ENCODE measurements at regions not wholly inside any gene's neighbourhood (a gene's known extent, or its start where the extent isn't known, plus 50 kb on each side); places are given as distances from the start of the nearest gene placed in this dataset.

DNA sequence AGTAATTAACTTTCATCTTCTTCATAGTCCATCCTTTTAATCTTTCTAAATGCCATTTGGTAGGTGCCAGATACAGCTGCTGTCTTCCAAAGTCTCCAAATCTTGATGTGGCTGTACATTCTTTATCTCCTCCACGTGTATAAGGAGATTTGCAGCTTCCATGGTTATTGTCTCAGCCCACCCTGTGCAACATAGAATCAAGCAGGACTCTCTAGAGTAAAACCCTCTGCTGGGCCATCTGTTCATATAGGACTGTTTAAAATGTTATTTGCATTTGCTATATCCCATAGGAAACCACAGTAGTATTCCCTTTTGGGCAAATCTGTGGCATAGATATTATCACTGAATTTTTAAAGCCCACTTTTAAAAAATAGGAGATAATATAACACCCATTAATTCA is 527.2 kb upstream of the EPHA5 start:
- H3K27ac ChIP-seq (ENCODE audit: low read depth in 1 of 2, low read length in 1 of 2) = no peak overlapping the region
- no peaks in the 10 kb centered on the region for H3K36me3 ChIP-seq (ENCODE audit: control insufficient read depth in 4 of 4, insufficient read depth in 4 of 4, low read length in 4 of 4)
- H3K9ac ChIP-seq (ENCODE audit: insufficient read depth in 1 of 2, low read length in 2 of 2) = no peak overlapping the region
- DNase-seq (no peak), ATAC-seq (ENCODE audit: insufficient read depth, low FRiP score) (no peak)
- no peak overlapping the region for H3K4me3 ChIP-seq
- no peaks in the 10 kb centered on the region for H3K9me3 ChIP-seq (ENCODE audit: control insufficient read depth in 4 of 4, insufficient read depth in 3 of 4, low read length in 3 of 4)
- no peaks in the 10 kb centered on the region for H3K4me1 ChIP-seq (ENCODE audit: control insufficient read depth in 5 of 5, insufficient read depth in 5 of 5, low read length in 5 of 5)
- TF ChIP-seq, protein P1, sequence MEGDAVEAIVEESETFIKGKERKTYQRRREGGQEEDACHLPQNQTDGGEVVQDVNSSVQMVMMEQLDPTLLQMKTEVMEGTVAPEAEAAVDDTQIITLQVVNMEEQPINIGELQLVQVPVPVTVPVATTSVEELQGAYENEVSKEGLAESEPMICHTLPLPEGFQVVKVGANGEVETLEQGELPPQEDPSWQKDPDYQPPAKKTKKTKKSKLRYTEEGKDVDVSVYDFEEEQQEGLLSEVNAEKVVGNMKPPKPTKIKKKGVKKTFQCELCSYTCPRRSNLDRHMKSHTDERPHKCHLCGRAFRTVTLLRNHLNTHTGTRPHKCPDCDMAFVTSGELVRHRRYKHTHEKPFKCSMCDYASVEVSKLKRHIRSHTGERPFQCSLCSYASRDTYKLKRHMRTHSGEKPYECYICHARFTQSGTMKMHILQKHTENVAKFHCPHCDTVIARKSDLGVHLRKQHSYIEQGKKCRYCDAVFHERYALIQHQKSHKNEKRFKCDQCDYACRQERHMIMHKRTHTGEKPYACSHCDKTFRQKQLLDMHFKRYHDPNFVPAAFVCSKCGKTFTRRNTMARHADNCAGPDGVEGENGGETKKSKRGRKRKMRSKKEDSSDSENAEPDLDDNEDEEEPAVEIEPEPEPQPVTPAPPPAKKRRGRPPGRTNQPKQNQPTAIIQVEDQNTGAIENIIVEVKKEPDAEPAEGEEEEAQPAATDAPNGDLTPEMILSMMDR (IDR thresholded peaks at IDR 0.05; ENCODE audit: control extremely low read depth, extremely low read depth) = no peak
- WGBS, 2 donors = 25 to 32% methylated on average over 1 of the region's 1 CpG
- no peaks in the 10 kb centered on the region for H3K27me3 ChIP-seq (ENCODE audit: control insufficient read depth in 3 of 3, insufficient read depth in 3 of 3, low read length in 2 of 3)

DNA sequence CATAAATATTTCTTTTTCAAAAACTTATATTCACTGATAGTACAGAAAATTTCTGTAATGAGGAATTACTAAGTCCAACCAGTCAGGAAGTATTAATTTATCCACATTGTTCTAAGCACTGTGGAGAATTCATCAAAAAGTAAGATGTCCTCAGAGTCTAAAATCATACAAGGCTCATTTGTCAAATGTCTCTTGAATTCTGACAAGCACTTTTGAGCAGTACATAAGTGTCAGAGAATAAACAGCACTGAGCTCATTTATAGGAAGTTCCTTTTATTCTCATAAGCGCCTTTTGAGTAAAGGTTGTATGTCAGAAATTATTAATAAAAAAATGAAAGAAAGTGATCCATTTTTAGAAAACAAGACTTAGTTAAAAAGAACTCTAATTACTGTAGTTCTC is 523.2 kb upstream of the EPHA5 start:
- Histone ChIP-seq H3K4me1 (ENCODE audit: control insufficient read depth in 5 of 5, insufficient read depth in 5 of 5, low read length in 5 of 5) (no peaks in the 10 kb centered on the region), H3K9me3 (ENCODE audit: control insufficient read depth in 4 of 4, insufficient read depth in 3 of 4, low read length in 3 of 4) (no peaks in the 10 kb centered on the region), H3K9ac (ENCODE audit: insufficient read depth in 1 of 2, low read length in 2 of 2) (no peak overlapping the region), H3K27me3 (ENCODE audit: control insufficient read depth in 3 of 3, insufficient read depth in 3 of 3, low read length in 2 of 3) (no peaks in the 10 kb centered on the region), H3K27ac (ENCODE audit: low read depth in 1 of 2, low read length in 1 of 2) (no peak overlapping the region), H3K4me3 (no peak overlapping the region), H3K36me3 (ENCODE audit: control insufficient read depth in 4 of 4, insufficient read depth in 4 of 4, low read length in 4 of 4) (no peaks in the 10 kb centered on the region)
- DNase-seq = peak in 1 of 3 donors; percentile 0
- ATAC-seq (ENCODE audit: insufficient read depth, low FRiP score) = no peak
- TF ChIP-seq, protein P1 (IDR thresholded peaks at IDR 0.05; ENCODE audit: control extremely low read depth, extremely low read depth) = no peak
- WGBS, 2 donors = 56 to 71% methylated on average over 1 of the region's 1 CpG

DNA sequence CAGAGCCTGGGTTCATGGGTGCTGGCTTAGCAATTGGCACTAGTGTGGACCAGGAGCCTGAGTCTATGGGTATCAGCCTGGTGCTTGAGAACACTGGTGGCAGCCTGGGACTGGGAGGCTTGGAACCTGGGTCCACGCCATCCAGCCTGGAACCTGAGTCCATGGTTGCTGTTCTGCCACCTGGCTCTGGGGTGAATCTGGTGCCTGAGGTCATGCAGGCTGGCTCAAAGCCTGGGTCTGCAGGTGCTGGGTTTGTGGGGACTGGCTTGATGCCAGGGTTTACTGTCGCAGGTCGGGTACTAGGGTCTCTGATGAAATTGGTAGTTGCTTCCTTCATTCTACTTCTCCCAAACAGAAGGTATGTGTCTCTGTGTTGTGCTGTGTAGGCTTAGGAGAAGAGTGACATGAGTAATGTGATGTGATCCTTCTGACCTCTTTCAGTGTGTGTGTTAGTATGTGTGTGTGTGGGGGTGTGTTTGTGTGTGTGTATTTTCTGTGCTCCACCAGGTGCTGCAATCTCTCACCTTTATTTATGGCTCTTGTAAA is 517.0 kb upstream of the EPHA5 start:
- Histone ChIP-seq H3K9ac (ENCODE audit: insufficient read depth in 1 of 2, low read length in 2 of 2) (no peak overlapping the region), H3K27me3 (ENCODE audit: control insufficient read depth in 3 of 3, insufficient read depth in 3 of 3, low read length in 2 of 3) (no peaks in the 10 kb centered on the region), H3K36me3 (ENCODE audit: control insufficient read depth in 4 of 4, insufficient read depth in 4 of 4, low read length in 4 of 4) (no peaks in the 10 kb centered on the region), H3K4me1 (ENCODE audit: control insufficient read depth in 5 of 5, insufficient read depth in 5 of 5, low read length in 5 of 5) (no peaks in the 10 kb centered on the region), H3K9me3 (ENCODE audit: control insufficient read depth in 4 of 4, insufficient read depth in 3 of 4, low read length in 3 of 4) (peaks cover 0 to 5% (median 0%) of the 10 kb centered on the region in 4 donors), H3K4me3 (peak overlapping the region; percentile 20), H3K27ac (ENCODE audit: low read depth in 1 of 2, low read length in 1 of 2) (no peak overlapping the region)
- no peak for ATAC-seq (ENCODE audit: insufficient read depth, low FRiP score)
- 77 to 79% methylated on average over 3 of the region's 3 CpGs for WGBS, 2 donors
- DNase-seq = no peak
- TF ChIP-seq, protein P1 (IDR thresholded peaks at IDR 0.05; ENCODE audit: control extremely low read depth, extremely low read depth) = no peak

DNA sequence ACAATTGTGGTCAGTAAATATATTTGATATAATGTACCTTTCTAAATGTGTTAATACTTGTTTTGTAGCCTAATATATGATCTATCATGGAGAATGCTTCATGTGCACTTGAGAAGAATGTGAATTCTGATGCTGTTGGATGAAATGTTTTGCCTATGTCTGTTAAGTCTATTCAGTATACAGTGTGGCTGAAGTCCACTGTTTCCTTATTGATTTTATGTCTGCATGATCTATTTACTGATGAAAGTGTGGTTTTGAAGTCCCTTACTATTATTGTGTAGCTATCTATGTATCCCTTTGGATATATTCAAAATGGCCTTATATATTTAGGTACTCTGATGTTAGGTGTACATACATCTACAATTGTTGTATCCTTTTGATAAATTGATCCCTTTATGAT is 515.8 kb upstream of the EPHA5 start:
- Histone ChIP-seq H3K36me3 (ENCODE audit: control insufficient read depth in 4 of 4, insufficient read depth in 4 of 4, low read length in 4 of 4) (no peaks in the 10 kb centered on the region), H3K27me3 (ENCODE audit: control insufficient read depth in 3 of 3, insufficient read depth in 3 of 3, low read length in 2 of 3) (no peaks in the 10 kb centered on the region), H3K4me3 (no peak overlapping the region), H3K9me3 (ENCODE audit: control insufficient read depth in 4 of 4, insufficient read depth in 3 of 4, low read length in 3 of 4) (peaks cover 0 to 5% (median 0%) of the 10 kb centered on the region in 4 donors), H3K4me1 (ENCODE audit: control insufficient read depth in 5 of 5, insufficient read depth in 5 of 5, low read length in 5 of 5) (no peaks in the 10 kb centered on the region), H3K9ac (ENCODE audit: insufficient read depth in 1 of 2, low read length in 2 of 2) (no peak overlapping the region), H3K27ac (ENCODE audit: low read depth in 1 of 2, low read length in 1 of 2) (no peak overlapping the region)
- TF ChIP-seq, protein P1 (IDR thresholded peaks at IDR 0.05; ENCODE audit: control extremely low read depth, extremely low read depth) = no peak
- ATAC-seq (ENCODE audit: insufficient read depth, low FRiP score) = no peak
- DNase-seq = no peak

Measured in lung (tissue), 11 donors.